NT2/D1 (cell line): ENCODE measurements at regions not wholly inside any gene's neighbourhood (a gene's known extent, or its start where the extent isn't known, plus 50 kb on each side); places are given as distances from the start of the nearest gene placed in this dataset.
"Not testable (repeated sequence)": the region's sequence is repeated elsewhere in the genome, so short reads cannot be mapped to it uniquely, and the experiment has no call there.

Experiments
- DNase-seq: peaks from one replicate; pipeline ENCODE4 v3.0.0-alpha.2; 2011; ENCODE audit warnings: low read depth, low spot score
- H3K27me3 ChIP-seq: 2 replicates; pipeline ENCODE4 v1.6.0; 2011; ENCODE audit warnings: mild to moderate bottlenecking; ENCODE audit not compliant: insufficient read length, insufficient read depth
- H3K36me3 ChIP-seq: 2 replicates; pipeline ENCODE4 v1.6.1; 2011; ENCODE audit warnings: mild to moderate bottlenecking, low read length, mixed read lengths; ENCODE audit not compliant: insufficient read depth, insufficient read length
- H3K4me1 ChIP-seq: 2 replicates; pipeline ENCODE4 v1.5.1; 2011; ENCODE audit not compliant: insufficient read depth, insufficient read length
- H3K4me3 ChIP-seq: 2 replicates; pipeline ENCODE4 v1.5.1; 2011; ENCODE audit warnings: low read depth; ENCODE audit not compliant: insufficient read length
- H3K9ac ChIP-seq: 2 replicates; pipeline ENCODE4 v1.6.0; 2011; ENCODE audit warnings: low read depth; ENCODE audit not compliant: insufficient read length
- H3K9me3 ChIP-seq: 2 replicates; pipeline ENCODE4 v1.5.1; 2011; ENCODE audit warnings: mild to moderate bottlenecking, low read length; ENCODE audit not compliant: insufficient read depth
- SUZ12 ChIP-seq: IDR thresholded peaks from 2 replicates; pipeline ENCODE4 v1.6.1; 2011; ENCODE audit not compliant: insufficient read length, insufficient read depth; ENCODE audit errors: extremely low read depth
- YY1 ChIP-seq: IDR thresholded peaks from 2 replicates; pipeline ENCODE4 v1.6.1; 2011; ENCODE audit not compliant: insufficient read length, insufficient read depth
- ZNF274 ChIP-seq: IDR thresholded peaks from 2 replicates; pipeline ENCODE4 v1.6.1; 2011; ENCODE audit warnings: mild to moderate bottlenecking, low read depth, low read length

DNA sequence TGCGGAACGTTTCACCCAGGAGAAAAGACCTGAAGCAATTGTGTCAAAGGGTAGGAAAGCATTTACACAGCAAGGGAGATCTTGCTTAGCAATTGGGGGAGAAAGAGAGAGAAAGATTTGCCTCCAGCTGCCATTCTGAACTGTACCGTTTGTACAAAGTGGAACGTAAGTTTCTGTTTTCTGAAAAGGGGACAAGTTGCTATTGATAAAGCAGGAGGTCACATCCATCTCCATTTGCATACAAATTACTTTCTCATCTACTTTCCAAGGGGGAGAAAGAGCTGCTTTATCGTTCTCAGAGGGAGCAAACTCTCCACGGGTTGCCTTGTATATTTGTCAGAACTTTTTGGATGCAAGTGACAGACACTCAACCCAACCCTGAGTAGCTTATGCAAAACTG is 92.0 kb upstream of the CARD11 start:
- no peaks in the 10 kb centered on the region for H3K27me3 ChIP-seq
- H3K9ac ChIP-seq = no peak overlapping the region
- TF ChIP-seq SUZ12 (no peak), ZNF274 (no peak), YY1 (no peak)
- DNase-seq = no peak
- H3K4me3 ChIP-seq = no peak overlapping the region
- no peaks in the 10 kb centered on the region for H3K36me3 ChIP-seq
- peaks cover 13% of the 10 kb centered on the region for H3K9me3 ChIP-seq
- H3K4me1 ChIP-seq = no peaks in the 10 kb centered on the region

DNA sequence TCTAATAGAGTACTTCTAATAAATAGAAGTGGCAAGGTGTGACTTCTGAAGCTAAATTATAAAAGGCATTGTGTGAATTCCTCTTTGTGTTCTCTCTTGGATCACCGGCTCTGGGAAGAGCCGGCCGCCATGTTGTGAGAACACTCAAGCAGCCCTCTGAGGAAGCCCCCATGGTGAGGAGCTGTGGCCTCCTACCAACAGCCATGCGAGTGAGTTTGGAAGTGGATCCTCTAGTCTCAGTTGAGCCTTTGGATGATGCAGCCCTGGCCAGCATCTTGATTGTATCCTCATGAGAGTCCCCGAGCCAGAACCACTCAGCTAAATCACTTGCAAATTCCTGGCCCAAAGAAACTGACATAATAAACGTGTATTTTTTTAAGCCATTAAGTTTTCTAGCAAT is 94.5 kb upstream of the CARD11 start:
- Histone ChIP-seq H3K9me3 (no peaks in the 10 kb centered on the region), H3K4me3 (no peak overlapping the region), H3K9ac (no peak overlapping the region), H3K36me3 (no peaks in the 10 kb centered on the region), H3K27me3 (no peaks in the 10 kb centered on the region), H3K4me1 (no peaks in the 10 kb centered on the region)
- TF ChIP-seq ZNF274 (no peak), YY1 (no peak), SUZ12 (no peak)
- no peak for DNase-seq

DNA sequence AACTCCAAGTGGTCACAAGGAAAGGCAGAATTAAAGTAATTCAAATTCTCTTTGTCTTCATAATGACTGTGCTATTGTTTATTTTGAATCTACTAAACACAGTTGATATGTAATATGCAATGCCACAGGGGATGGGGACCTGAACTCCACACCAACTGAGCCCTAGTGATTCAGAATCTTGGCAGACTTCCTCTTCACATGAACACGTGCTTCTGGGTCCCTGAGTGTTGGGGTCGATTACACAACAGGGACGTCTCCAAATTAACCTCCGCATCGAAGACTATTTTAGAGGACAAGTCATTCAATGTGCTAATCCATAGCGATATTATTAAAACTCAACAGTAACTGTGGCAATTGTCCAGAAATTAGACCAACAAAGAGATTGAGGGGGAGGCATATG is 95.3 kb upstream of the CARD11 start:
- H3K9ac ChIP-seq = no peak overlapping the region
- no peaks in the 10 kb centered on the region for H3K4me1 ChIP-seq
- DNase-seq = no peak
- H3K4me3 ChIP-seq = no peak overlapping the region
- H3K36me3 ChIP-seq = no peaks in the 10 kb centered on the region
- TF ChIP-seq SUZ12 (no peak), YY1 (no peak), ZNF274 (no peak)
- H3K9me3 ChIP-seq = no peaks in the 10 kb centered on the region
- no peaks in the 10 kb centered on the region for H3K27me3 ChIP-seq

DNA sequence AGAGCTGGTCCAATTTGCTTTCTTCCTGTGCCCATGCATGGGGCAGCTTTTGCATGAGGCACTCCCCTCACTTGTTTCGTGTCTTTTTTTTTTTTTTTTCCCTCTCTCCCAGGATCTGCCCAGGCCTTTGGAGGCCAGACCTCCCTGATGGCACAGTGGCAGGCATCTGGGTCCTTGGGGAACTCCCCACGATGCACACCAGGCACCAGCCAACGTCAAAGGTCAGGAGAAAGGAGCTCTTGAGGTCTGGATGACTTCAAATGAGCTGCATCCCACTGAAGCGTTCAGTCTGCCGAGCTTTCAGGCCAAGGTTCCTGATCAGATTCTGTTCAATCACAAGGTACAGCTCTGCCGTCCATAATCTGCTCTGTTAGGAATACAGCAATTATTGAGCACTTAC is 97.2 kb upstream of the CARD11 start:
- DNase-seq = no peak
- Histone ChIP-seq H3K9me3 (no peaks in the 10 kb centered on the region), H3K36me3 (no peaks in the 10 kb centered on the region), H3K9ac (no peak overlapping the region), H3K4me3 (no peak overlapping the region), H3K4me1 (no peaks in the 10 kb centered on the region), H3K27me3 (no peaks in the 10 kb centered on the region)
- TF ChIP-seq YY1 = no peak
- no peak for TF ChIP-seq ZNF274
- no peak for TF ChIP-seq SUZ12

DNA sequence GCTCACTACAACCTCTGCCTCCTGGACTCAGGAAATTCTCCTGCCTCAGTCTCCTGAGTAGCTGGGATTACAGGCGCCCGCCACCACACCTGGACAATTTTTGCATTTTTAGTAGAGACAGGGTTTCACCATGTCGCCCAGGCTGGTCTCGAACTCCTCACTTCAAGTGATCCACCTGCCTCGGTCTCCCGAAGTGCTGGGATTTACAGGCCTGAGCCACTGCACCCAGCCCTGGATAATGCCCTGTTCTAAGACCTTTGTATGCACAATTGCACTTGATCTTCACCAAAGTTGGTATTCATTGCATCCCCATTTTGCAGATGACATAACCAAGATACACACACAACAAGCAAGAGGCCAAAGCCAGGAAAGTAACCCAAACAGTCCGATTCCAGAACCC is 97.7 kb upstream of the CARD11 start:
- H3K4me1 ChIP-seq = no peaks in the 10 kb centered on the region
- TF ChIP-seq ZNF274 (no peak), SUZ12 (no peak), YY1 (no peak)
- H3K36me3 ChIP-seq = no peaks in the 10 kb centered on the region
- no peak overlapping the region for H3K9ac ChIP-seq
- no peak overlapping the region for H3K4me3 ChIP-seq
- H3K27me3 ChIP-seq = no peaks in the 10 kb centered on the region
- no peak for DNase-seq
- H3K9me3 ChIP-seq = no peaks in the 10 kb centered on the region

DNA sequence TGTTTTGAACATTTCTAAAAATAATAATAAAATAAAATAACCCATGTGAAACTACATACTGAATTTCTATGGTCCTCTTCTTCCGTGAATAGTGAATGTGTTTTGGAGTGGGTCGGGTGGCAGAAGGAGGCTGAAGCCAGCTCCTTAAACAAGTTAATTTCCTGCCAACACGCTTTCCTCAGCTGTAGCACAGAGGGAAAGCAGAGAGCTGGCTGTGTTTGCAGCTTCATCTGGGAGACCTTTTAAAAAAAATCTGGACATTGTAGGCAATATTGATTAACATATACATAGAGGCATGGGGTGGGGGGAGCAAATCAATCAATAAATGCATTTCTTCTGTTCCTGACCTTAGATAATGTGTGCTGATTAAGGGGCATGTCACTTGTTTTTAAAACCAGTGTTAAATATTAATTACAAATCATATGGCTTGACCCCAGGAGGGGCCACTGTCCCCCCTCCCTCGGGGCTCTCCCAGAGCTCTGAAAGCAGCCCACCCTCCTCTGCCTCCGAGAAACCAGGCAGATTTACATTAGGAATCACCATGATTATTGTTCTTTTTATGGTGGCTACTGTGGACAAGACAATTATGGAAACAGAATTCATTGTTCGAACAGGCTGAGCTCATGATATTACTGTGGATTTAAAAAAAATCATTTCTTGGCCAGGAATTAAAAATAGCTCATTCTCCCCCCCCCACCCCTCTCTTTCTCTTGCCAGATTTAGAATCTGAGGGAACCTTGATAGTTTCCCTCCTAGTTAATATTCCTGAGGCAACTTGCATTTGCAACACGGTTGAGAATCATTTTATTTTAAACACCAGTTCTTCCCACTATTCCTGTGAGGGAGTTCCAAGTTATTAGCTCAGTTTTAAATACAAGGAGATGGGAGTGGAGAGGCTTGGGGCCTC is 100.5 kb upstream of the CARD11 start:
- Histone ChIP-seq H3K4me1 (no peaks in the 10 kb centered on the region), H3K9ac (no peak overlapping the region), H3K36me3 (no peaks in the 10 kb centered on the region), H3K9me3 (no peaks in the 10 kb centered on the region), H3K4me3 (no peak overlapping the region), H3K27me3 (no peaks in the 10 kb centered on the region)
- no peak for TF ChIP-seq YY1
- TF ChIP-seq SUZ12 = no peak
- no peak for TF ChIP-seq ZNF274
- no peak for DNase-seq

DNA sequence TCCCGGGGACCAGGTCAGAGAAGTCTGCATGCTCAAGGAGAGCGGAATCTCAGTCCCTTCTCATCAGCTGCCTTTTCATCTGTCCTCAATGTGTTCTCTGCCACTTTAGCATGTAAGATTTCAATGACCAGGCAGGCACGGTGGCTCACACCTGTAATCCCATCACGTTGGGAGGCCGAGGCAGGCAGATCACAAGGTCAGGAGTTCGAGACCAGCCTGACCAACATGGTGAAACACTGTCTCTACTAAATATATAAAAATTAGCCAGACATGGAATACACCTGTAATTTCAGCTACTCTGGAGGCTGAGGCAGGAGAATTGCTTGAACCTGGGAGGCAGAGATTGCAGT is 101.1 kb upstream of the CARD11 start:
- DNase-seq, H3K9ac ChIP-seq: not testable (repeated sequence)

More for the DNA sequence above, 101.1 kb upstream of the CARD11 start:
- H3K27me3 ChIP-seq, H3K36me3 ChIP-seq, H3K9me3 ChIP-seq, H3K4me3 ChIP-seq, H3K4me1 ChIP-seq: not testable (repeated sequence)
